ENCODE measurements at regions not wholly inside any gene's neighbourhood (a gene's known extent, or its start where the extent isn't known, plus 50 kb on each side); places are given as distances from the start of the nearest gene placed in this dataset.
A peak's percentile ranks its signal among the peaks of the same experiment; 100 is the strongest.
"Not testable (repeated sequence)": the region's sequence is repeated elsewhere in the genome, so short reads cannot be mapped to it uniquely, and the experiment has no call there.

- Histone ChIP-seq H3K36me3 (ENCODE audit: insufficient read depth, low read length) (no peaks in the 10 kb centered on the region), H3K4me3 (ENCODE audit: low read length) (no peak overlapping the region), H3K9me3 (ENCODE audit: low read length) (no peaks in the 10 kb centered on the region), H3K27me3 (ENCODE audit: insufficient read depth, low read length, poor library complexity, severe bottlenecking) (no peaks in the 10 kb centered on the region), H3K4me1 (ENCODE audit: insufficient read depth, low read length) (no peaks in the 10 kb centered on the region), H3K27ac (ENCODE audit: low read depth, low read length) (no peak overlapping the region)
- CTCF ChIA-PET = no interaction called here
- DNase-seq = no peak
- Mint-ChIP-seq H3K4me1 (no peaks in the 10 kb centered on the region), H3K27me3 (peaks cover 2 to 3% of the 10 kb centered on the region in 2 donors), H3K9me3 (peaks cover 0 to 7% (median 3%) of the 10 kb centered on the region in 5 donors), H3K4me3 (no peak overlapping the region), H3K27ac (no peak overlapping the region), H3K36me3 (no peaks in the 10 kb centered on the region)
- POLR2A ChIA-PET = no interaction called here
These were observed 117.7 kb upstream of the CCDC90B start for GRCh38 chr11:83403691-83404389.

GRCh38 chr11:83401506-83402225 is 115.5 kb upstream of the CCDC90B start:
- ChIA-PET CTCF (no interaction called here), POLR2A (no interaction called here)
- Mint-ChIP-seq H3K36me3 (no peaks in the 10 kb centered on the region), H3K27me3 (peaks cover 0 to 3% of the 10 kb centered on the region in 2 donors), H3K4me3 (no peak overlapping the region), H3K4me1 (no peaks in the 10 kb centered on the region), H3K27ac (no peak overlapping the region), H3K9me3 (peaks cover 0 to 10% (median 3%) of the 10 kb centered on the region in 5 donors)
- Histone ChIP-seq H3K27ac (ENCODE audit: low read depth, low read length) (no peak overlapping the region), H3K27me3 (ENCODE audit: insufficient read depth, low read length, poor library complexity, severe bottlenecking) (no peaks in the 10 kb centered on the region), H3K36me3 (ENCODE audit: insufficient read depth, low read length) (no peaks in the 10 kb centered on the region), H3K4me1 (ENCODE audit: insufficient read depth, low read length) (no peaks in the 10 kb centered on the region), H3K4me3 (ENCODE audit: low read length) (no peak overlapping the region), H3K9me3 (ENCODE audit: low read length) (no peaks in the 10 kb centered on the region)
- DNase-seq = no peak

GRCh38 chr11:83394331-83394730 is 108.2 kb upstream of the CCDC90B start:
- H3K27ac ChIP-seq (ENCODE audit: low read depth, low read length) = no peak overlapping the region
- no peaks in the 10 kb centered on the region for H3K36me3 ChIP-seq (ENCODE audit: insufficient read depth, low read length)
- CTCF ChIA-PET = no interaction called here
- no peak overlapping the region for H3K4me3 Mint-ChIP-seq
- H3K4me3 ChIP-seq (ENCODE audit: low read length) = no peak overlapping the region
- no peaks in the 10 kb centered on the region for H3K4me1 Mint-ChIP-seq
- no peaks in the 10 kb centered on the region for H3K36me3 Mint-ChIP-seq
- H3K27me3 Mint-ChIP-seq = no peaks in the 10 kb centered on the region
- no peak for DNase-seq
- no peak overlapping the region for H3K27ac Mint-ChIP-seq
- H3K4me1 ChIP-seq (ENCODE audit: insufficient read depth, low read length) = no peaks in the 10 kb centered on the region
- H3K27me3 ChIP-seq (ENCODE audit: insufficient read depth, low read length, poor library complexity, severe bottlenecking) = no peaks in the 10 kb centered on the region
- H3K9me3 Mint-ChIP-seq = peaks cover 4 to 18% (median 11%) of the 10 kb centered on the region in 5 donors
- POLR2A ChIA-PET = no interaction called here
- no peaks in the 10 kb centered on the region for H3K9me3 ChIP-seq (ENCODE audit: low read length)

GRCh38 chr11:83392556-83392955 is 106.4 kb upstream of the CCDC90B start:
- H3K4me1 Mint-ChIP-seq = no peaks in the 10 kb centered on the region
- no peak overlapping the region for H3K27ac ChIP-seq (ENCODE audit: low read depth, low read length)
- no peaks in the 10 kb centered on the region for H3K36me3 ChIP-seq (ENCODE audit: insufficient read depth, low read length)
- H3K27me3 Mint-ChIP-seq = no peaks in the 10 kb centered on the region
- ChIA-PET CTCF (no interaction called here), POLR2A (no interaction called here)
- no peaks in the 10 kb centered on the region for H3K27me3 ChIP-seq (ENCODE audit: insufficient read depth, low read length, poor library complexity, severe bottlenecking)
- no peak overlapping the region for H3K4me3 ChIP-seq (ENCODE audit: low read length)
- no peak overlapping the region for H3K27ac Mint-ChIP-seq
- no peak for DNase-seq
- peaks cover 8 to 22% (median 15%) of the 10 kb centered on the region in 5 donors for H3K9me3 Mint-ChIP-seq
- no peaks in the 10 kb centered on the region for H3K9me3 ChIP-seq (ENCODE audit: low read length)
- no peak overlapping the region for H3K4me3 Mint-ChIP-seq
- H3K4me1 ChIP-seq (ENCODE audit: insufficient read depth, low read length) = no peaks in the 10 kb centered on the region
- peaks cover 0 to under 1% (median 0%) of the 10 kb centered on the region in 3 donors for H3K36me3 Mint-ChIP-seq

GRCh38 chr11:83389975-83390374 is 103.8 kb upstream of the CCDC90B start:
- Mint-ChIP-seq H3K27ac (no peak overlapping the region), H3K4me3 (peak overlapping the region in 1 of 7 donors; percentile 32), H3K36me3 (peaks cover 0 to 18% (median 0%) of the 10 kb centered on the region in 3 donors), H3K9me3 (peaks cover 30 to 43% (median 35%) of the 10 kb centered on the region in 5 donors), H3K27me3 (no peaks in the 10 kb centered on the region), H3K4me1 (no peaks in the 10 kb centered on the region)
- ChIA-PET CTCF (no interaction called here), POLR2A (no interaction called here)
- Histone ChIP-seq H3K27ac (ENCODE audit: low read depth, low read length) (no peak overlapping the region), H3K9me3 (ENCODE audit: low read length) (no peaks in the 10 kb centered on the region), H3K4me3 (ENCODE audit: low read length) (no peak overlapping the region), H3K36me3 (ENCODE audit: insufficient read depth, low read length) (no peaks in the 10 kb centered on the region), H3K27me3 (ENCODE audit: insufficient read depth, low read length, poor library complexity, severe bottlenecking) (no peaks in the 10 kb centered on the region), H3K4me1 (ENCODE audit: insufficient read depth, low read length) (no peaks in the 10 kb centered on the region)
- DNase-seq = no peak

GRCh38 chr11:83383838-83384237 is 97.7 kb upstream of the CCDC90B start:
- H3K36me3 ChIP-seq (ENCODE audit: insufficient read depth, low read length); H3K9me3 ChIP-seq (ENCODE audit: low read length); POLR2A ChIA-PET; CTCF ChIA-PET; H3K4me1 Mint-ChIP-seq; H3K27me3 Mint-ChIP-seq; H3K27ac Mint-ChIP-seq; H3K4me1 ChIP-seq (ENCODE audit: insufficient read depth, low read length); H3K4me3 Mint-ChIP-seq; H3K27me3 ChIP-seq (ENCODE audit: insufficient read depth, low read length, poor library complexity, severe bottlenecking); H3K4me3 ChIP-seq (ENCODE audit: low read length); DNase-seq; H3K27ac ChIP-seq (ENCODE audit: low read depth, low read length): not testable (repeated sequence)
- H3K9me3 Mint-ChIP-seq = peaks cover 39 to 62% (median 48%) of the 10 kb centered on the region in 5 donors
- peaks cover 0 to 34% (median 1%) of the 10 kb centered on the region in 3 donors for H3K36me3 Mint-ChIP-seq

- H3K9me3 Mint-ChIP-seq = peaks cover 3 to 22% (median 7%) of the 10 kb centered on the region in 5 donors
- ChIA-PET CTCF (no interaction called here), POLR2A (no interaction called here)
- Histone ChIP-seq H3K4me3 (ENCODE audit: low read length) (no peak overlapping the region), H3K27ac (ENCODE audit: low read depth, low read length) (no peak overlapping the region), H3K9me3 (ENCODE audit: low read length) (no peaks in the 10 kb centered on the region), H3K4me1 (ENCODE audit: insufficient read depth, low read length) (no peaks in the 10 kb centered on the region), H3K36me3 (ENCODE audit: insufficient read depth, low read length) (no peaks in the 10 kb centered on the region), H3K27me3 (ENCODE audit: insufficient read depth, low read length, poor library complexity, severe bottlenecking) (no peaks in the 10 kb centered on the region)
- H3K27ac Mint-ChIP-seq = no peak overlapping the region
- peaks cover 0 to 4% (median 0%) of the 10 kb centered on the region in 3 donors for H3K36me3 Mint-ChIP-seq
- H3K4me3 Mint-ChIP-seq = no peak overlapping the region
- no peaks in the 10 kb centered on the region for H3K4me1 Mint-ChIP-seq
- peaks cover 3 to 30% of the 10 kb centered on the region in 2 donors for H3K27me3 Mint-ChIP-seq
- no peak for DNase-seq
These were observed 88.1 kb upstream of the CCDC90B start for GRCh38 chr11:83374311-83374710.

GRCh38 chr11:83371489-83371888 is 85.3 kb upstream of the CCDC90B start:
- Histone ChIP-seq H3K27me3 (ENCODE audit: insufficient read depth, low read length, poor library complexity, severe bottlenecking) (no peaks in the 10 kb centered on the region), H3K27ac (ENCODE audit: low read depth, low read length) (no peak overlapping the region), H3K9me3 (ENCODE audit: low read length) (no peaks in the 10 kb centered on the region), H3K36me3 (ENCODE audit: insufficient read depth, low read length) (no peaks in the 10 kb centered on the region), H3K4me1 (ENCODE audit: insufficient read depth, low read length) (no peaks in the 10 kb centered on the region), H3K4me3 (ENCODE audit: low read length) (no peak overlapping the region)
- no peak overlapping the region for H3K27ac Mint-ChIP-seq
- no peak for DNase-seq
- no peaks in the 10 kb centered on the region for H3K36me3 Mint-ChIP-seq
- H3K27me3 Mint-ChIP-seq = peaks cover 0 to 20% of the 10 kb centered on the region in 2 donors
- ChIA-PET CTCF (no interaction called here), POLR2A (no interaction called here)
- H3K9me3 Mint-ChIP-seq = peaks cover 23 to 32% (median 29%) of the 10 kb centered on the region in 5 donors
- no peaks in the 10 kb centered on the region for H3K4me1 Mint-ChIP-seq
- H3K4me3 Mint-ChIP-seq = no peak overlapping the region

Measured in CD8-positive, alpha-beta memory T cell (primary cell).